ENCODE measurements at regions not wholly inside any gene's neighbourhood (a gene's known extent, or its start where the extent isn't known, plus 50 kb on each side); places are given as distances from the start of the nearest gene placed in this dataset.
"Not testable (repeated sequence)": the region's sequence is repeated elsewhere in the genome, so short reads cannot be mapped to it uniquely, and the experiment has no call there.

GRCh38 chr5:18270635-18271338 is 636.5 kb downstream of the TAF11L14 start:
- H3K4me1 Mint-ChIP-seq = no peaks in the 10 kb centered on the region

GRCh38 chr5:18276939-18277338 is 642.7 kb downstream of the TAF11L14 start:
- Mint-ChIP-seq H3K9me3 (no peaks in the 10 kb centered on the region), H3K27ac (no peak overlapping the region), H3K27me3 (ENCODE audit: low read depth) (no peaks in the 10 kb centered on the region), H3K4me3 (no peak overlapping the region), H3K4me1 (no peaks in the 10 kb centered on the region), H3K36me3 (ENCODE audit: low read depth) (no peaks in the 10 kb centered on the region)
- TF ChIP-seq, protein P1, sequence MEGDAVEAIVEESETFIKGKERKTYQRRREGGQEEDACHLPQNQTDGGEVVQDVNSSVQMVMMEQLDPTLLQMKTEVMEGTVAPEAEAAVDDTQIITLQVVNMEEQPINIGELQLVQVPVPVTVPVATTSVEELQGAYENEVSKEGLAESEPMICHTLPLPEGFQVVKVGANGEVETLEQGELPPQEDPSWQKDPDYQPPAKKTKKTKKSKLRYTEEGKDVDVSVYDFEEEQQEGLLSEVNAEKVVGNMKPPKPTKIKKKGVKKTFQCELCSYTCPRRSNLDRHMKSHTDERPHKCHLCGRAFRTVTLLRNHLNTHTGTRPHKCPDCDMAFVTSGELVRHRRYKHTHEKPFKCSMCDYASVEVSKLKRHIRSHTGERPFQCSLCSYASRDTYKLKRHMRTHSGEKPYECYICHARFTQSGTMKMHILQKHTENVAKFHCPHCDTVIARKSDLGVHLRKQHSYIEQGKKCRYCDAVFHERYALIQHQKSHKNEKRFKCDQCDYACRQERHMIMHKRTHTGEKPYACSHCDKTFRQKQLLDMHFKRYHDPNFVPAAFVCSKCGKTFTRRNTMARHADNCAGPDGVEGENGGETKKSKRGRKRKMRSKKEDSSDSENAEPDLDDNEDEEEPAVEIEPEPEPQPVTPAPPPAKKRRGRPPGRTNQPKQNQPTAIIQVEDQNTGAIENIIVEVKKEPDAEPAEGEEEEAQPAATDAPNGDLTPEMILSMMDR (IDR thresholded peaks at IDR 0.05; ENCODE audit: unreplicated experiment in 3 of 3) = no peak

More at GRCh38 chr5:18270635-18271338, 636.5 kb downstream of the TAF11L14 start:
- Mint-ChIP-seq H3K4me3 (no peak overlapping the region), H3K27me3 (ENCODE audit: low read depth) (no peaks in the 10 kb centered on the region), H3K9me3 (peaks cover 3% of the 10 kb centered on the region), H3K36me3 (ENCODE audit: low read depth) (no peaks in the 10 kb centered on the region), H3K27ac (no peak overlapping the region)
- TF ChIP-seq, protein P1 (IDR thresholded peaks at IDR 0.05; ENCODE audit: unreplicated experiment in 3 of 3) = no peak

- H3K36me3 Mint-ChIP-seq (ENCODE audit: low read depth) = no peaks in the 10 kb centered on the region
- no peak overlapping the region for H3K27ac Mint-ChIP-seq
- no peak overlapping the region for H3K4me3 Mint-ChIP-seq
- no peaks in the 10 kb centered on the region for H3K9me3 Mint-ChIP-seq
- no peaks in the 10 kb centered on the region for H3K4me1 Mint-ChIP-seq
- TF ChIP-seq, protein P1 (IDR thresholded peaks at IDR 0.05; ENCODE audit: unreplicated experiment in 3 of 3) = peak; percentile 55 to 68 (median 63)
- peaks cover 4% of the 10 kb centered on the region for H3K27me3 Mint-ChIP-seq (ENCODE audit: low read depth)
Measured at GRCh38 chr5:18281947-18282581, 647.8 kb downstream of the TAF11L14 start.

DNA sequence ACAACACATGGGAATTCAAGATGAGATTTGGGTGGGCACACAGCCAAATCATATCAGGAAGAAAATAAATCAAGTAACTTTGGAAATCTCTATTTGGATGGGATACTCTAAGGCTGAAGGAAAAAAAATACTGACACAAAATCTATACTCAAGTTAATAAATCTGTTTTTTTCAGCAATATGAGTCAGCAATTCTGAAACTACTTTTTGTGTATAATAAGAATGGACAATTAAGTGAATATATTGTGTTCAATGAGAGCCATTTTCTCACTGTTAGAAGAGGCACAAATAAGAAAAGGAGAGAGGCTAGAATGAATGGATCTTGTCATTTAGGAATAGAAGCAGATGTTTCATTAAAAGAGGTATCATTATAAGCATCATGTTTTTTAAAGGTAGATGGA is 651.0 kb downstream of the TAF11L14 start:
- peaks cover 4% of the 10 kb centered on the region for H3K27me3 Mint-ChIP-seq (ENCODE audit: low read depth)
- no peak overlapping the region for H3K27ac Mint-ChIP-seq
- no peaks in the 10 kb centered on the region for H3K4me1 Mint-ChIP-seq
- TF ChIP-seq, protein P1 (IDR thresholded peaks at IDR 0.05; ENCODE audit: unreplicated experiment in 3 of 3) = no peak
- no peaks in the 10 kb centered on the region for H3K36me3 Mint-ChIP-seq (ENCODE audit: low read depth)
- no peak overlapping the region for H3K4me3 Mint-ChIP-seq
- no peaks in the 10 kb centered on the region for H3K9me3 Mint-ChIP-seq

DNA sequence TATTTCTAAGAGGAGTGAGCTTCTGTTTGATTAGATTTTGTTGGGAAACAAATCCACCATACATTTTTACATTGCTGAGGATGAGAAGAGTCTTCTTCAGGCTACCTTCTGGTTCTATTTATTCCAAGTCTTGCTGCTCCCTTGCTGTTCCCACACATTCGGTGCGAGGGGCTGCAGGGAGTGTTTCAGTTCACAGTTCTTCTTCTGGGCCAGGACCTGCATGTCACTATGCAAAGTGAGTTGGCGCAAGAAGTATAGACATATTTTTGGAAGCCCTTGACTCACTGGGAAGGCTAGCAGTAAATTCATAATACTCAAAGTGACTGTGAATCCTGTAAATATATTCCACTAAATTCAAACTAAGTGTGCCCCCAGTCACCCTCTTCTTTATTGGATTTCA is 657.9 kb downstream of the TAF11L14 start:
- H3K27me3 Mint-ChIP-seq (ENCODE audit: low read depth) = peaks cover 4% of the 10 kb centered on the region
- no peaks in the 10 kb centered on the region for H3K4me1 Mint-ChIP-seq
- H3K27ac Mint-ChIP-seq = no peak overlapping the region
- H3K4me3 Mint-ChIP-seq = no peak overlapping the region
- no peaks in the 10 kb centered on the region for H3K36me3 Mint-ChIP-seq (ENCODE audit: low read depth)
- H3K9me3 Mint-ChIP-seq = no peaks in the 10 kb centered on the region
- TF ChIP-seq, protein P1 (IDR thresholded peaks at IDR 0.05; ENCODE audit: unreplicated experiment in 3 of 3) = no peak

- not testable (repeated sequence) for H3K9me3 Mint-ChIP-seq; H3K4me3 Mint-ChIP-seq; H3K27ac Mint-ChIP-seq; H3K4me1 Mint-ChIP-seq; H3K27me3 Mint-ChIP-seq (ENCODE audit: low read depth); H3K36me3 Mint-ChIP-seq (ENCODE audit: low read depth)
Measured at GRCh38 chr5:18295696-18296095, 661.4 kb downstream of the TAF11L14 start.
